Karpas-422 (cell line): ENCODE measurements at regions not wholly inside any gene's neighbourhood (a gene's known extent, or its start where the extent isn't known, plus 50 kb on each side); places are given as distances from the start of the nearest gene placed in this dataset.

Experiments
- DNase-seq: peaks from one replicate; pipeline ENCODE4 v3.0.0-alpha.2; 2015
- H2AFZ ChIP-seq: fragments of 200-600 bp; sonication (generic); 2 replicates; pipeline ENCODE4 v1.6.1; 2014; ENCODE audit warnings: antibody characterized with exemption, low read length, mixed read lengths
- H3K27ac ChIP-seq: fragments of 200-600 bp; sonication (generic); 2 replicates; pipeline ENCODE4 v1.5.1; 2014; ENCODE audit warnings: mild to moderate bottlenecking, low read length, moderate library complexity
- H3K27me3 ChIP-seq: fragments of 200-600 bp; sonication (generic); 2 replicates; pipeline ENCODE4 v1.6.1; 2014; ENCODE audit warnings: low read length, mixed read lengths
- H3K36me3 ChIP-seq: fragments of 200-600 bp; sonication (generic); 2 replicates; pipeline ENCODE4 v1.6.1; 2014; ENCODE audit warnings: low read length, mixed read lengths; ENCODE audit not compliant: insufficient read depth
- H3K4me1 ChIP-seq: fragments of 200-600 bp; sonication (generic); 2 replicates; pipeline ENCODE4 v1.6.1; 2014; ENCODE audit warnings: mild to moderate bottlenecking, low read length, mixed read lengths
- H3K4me2 ChIP-seq: fragments of 200-600 bp; sonication (generic); 2 replicates; pipeline ENCODE4 v1.6.1; 2014; ENCODE audit warnings: low read length, low read depth, mild to moderate bottlenecking; ENCODE audit not compliant: poor library complexity, severe bottlenecking
- H3K4me3 ChIP-seq: fragments of 200-600 bp; sonication (generic); 2 replicates; pipeline ENCODE4 v1.5.1; 2014; ENCODE audit warnings: mild to moderate bottlenecking, antibody characterized with exemption, low read length, mixed read lengths
- H3K79me2 ChIP-seq: fragments of 200-600 bp; sonication (generic); 2 replicates; pipeline ENCODE4 v1.6.1; 2014; ENCODE audit warnings: mild to moderate bottlenecking, low read length, mixed read lengths
- H3K9ac ChIP-seq: fragments of 200-600 bp; sonication (generic); 2 replicates; pipeline ENCODE4 v1.6.0; 2014; ENCODE audit warnings: low read length
- H3K9me2 ChIP-seq: fragments of 200-600 bp; sonication (generic), shearing (Covaris generic); replicated peaks from 2 replicates; pipeline ENCODE4 v1.6.0; 2014; ENCODE audit warnings: mild to moderate bottlenecking, low read length, moderate library complexity; ENCODE audit not compliant: insufficient read depth
- H3K9me3 ChIP-seq: fragments of 300-700, 200-600 bp; sonication (generic); 2 replicates; pipeline ENCODE4 v1.6.1; 2014; ENCODE audit warnings: low read length, mixed read lengths
- H4K20me1 ChIP-seq: fragments of 200-600 bp; sonication (generic); 2 replicates; pipeline ENCODE4 v1.6.1; 2014; ENCODE audit warnings: mild to moderate bottlenecking, antibody characterized with exemption, low read length, low read depth; ENCODE audit not compliant: insufficient read depth

- Histone ChIP-seq H3K4me1 (no peaks in the 10 kb centered on the region), H3K79me2 (no peaks in the 10 kb centered on the region), H4K20me1 (no peaks in the 10 kb centered on the region), H3K27me3 (no peaks in the 10 kb centered on the region), H3K36me3 (no peaks in the 10 kb centered on the region), H3K27ac (no peak overlapping the region), H3K9me2 (no peaks in the 10 kb centered on the region), H3K9me3 (no peaks in the 10 kb centered on the region), H3K9ac (no peak overlapping the region), H3K4me3 (no peak overlapping the region), H3K4me2 (no peak overlapping the region), H2AFZ (no peak overlapping the region)
- DNase-seq: peak; percentile 75
These were observed 57.8 kb upstream of the HSPA9 start for GRCh38 chr5:138632900-138633489.

GRCh38 chr5:138631096-138631928 is 56.1 kb upstream of the HSPA9 start:
- no peaks in the 10 kb centered on the region for H3K36me3 ChIP-seq
- H3K9me2 ChIP-seq: no peaks in the 10 kb centered on the region
- H4K20me1 ChIP-seq: no peaks in the 10 kb centered on the region
- no peaks in the 10 kb centered on the region for H3K79me2 ChIP-seq
- DNase-seq: no peak
- H3K27ac ChIP-seq: no peak overlapping the region
- H3K9ac ChIP-seq: no peak overlapping the region
- no peak overlapping the region for H3K4me2 ChIP-seq
- H3K9me3 ChIP-seq: no peaks in the 10 kb centered on the region
- H2AFZ ChIP-seq: no peak overlapping the region
- no peak overlapping the region for H3K4me3 ChIP-seq
- no peaks in the 10 kb centered on the region for H3K27me3 ChIP-seq
- H3K4me1 ChIP-seq: no peaks in the 10 kb centered on the region

DNA sequence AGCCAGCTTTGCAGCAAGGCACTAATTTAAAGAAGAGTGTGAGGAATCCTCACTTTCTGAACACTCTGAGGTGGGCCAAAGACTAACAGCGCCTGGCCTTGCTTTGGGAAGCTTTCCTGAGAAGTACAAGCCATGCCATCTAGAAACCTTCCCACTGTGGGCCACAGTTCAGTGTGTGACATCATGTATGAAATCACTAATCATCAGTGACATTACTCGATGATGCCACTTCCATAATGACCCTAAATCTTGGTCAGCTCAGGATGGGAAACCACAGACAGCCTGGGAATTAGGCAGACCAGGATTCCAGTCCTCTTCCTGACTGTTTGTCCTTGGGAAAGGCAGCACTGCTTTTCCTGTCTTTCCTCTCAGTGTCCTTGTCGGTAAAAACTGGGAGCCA is 54.2 kb upstream of the HSPA9 start:
- Histone ChIP-seq H3K79me2 (no peaks in the 10 kb centered on the region), H3K9me3 (no peaks in the 10 kb centered on the region), H3K4me1 (no peaks in the 10 kb centered on the region), H3K36me3 (no peaks in the 10 kb centered on the region), H3K9me2 (no peaks in the 10 kb centered on the region), H3K27me3 (no peaks in the 10 kb centered on the region), H3K9ac (no peak overlapping the region), H3K27ac (no peak overlapping the region), H3K4me2 (no peak overlapping the region), H3K4me3 (no peak overlapping the region), H2AFZ (no peak overlapping the region), H4K20me1 (no peaks in the 10 kb centered on the region)
- DNase-seq: no peak

DNA sequence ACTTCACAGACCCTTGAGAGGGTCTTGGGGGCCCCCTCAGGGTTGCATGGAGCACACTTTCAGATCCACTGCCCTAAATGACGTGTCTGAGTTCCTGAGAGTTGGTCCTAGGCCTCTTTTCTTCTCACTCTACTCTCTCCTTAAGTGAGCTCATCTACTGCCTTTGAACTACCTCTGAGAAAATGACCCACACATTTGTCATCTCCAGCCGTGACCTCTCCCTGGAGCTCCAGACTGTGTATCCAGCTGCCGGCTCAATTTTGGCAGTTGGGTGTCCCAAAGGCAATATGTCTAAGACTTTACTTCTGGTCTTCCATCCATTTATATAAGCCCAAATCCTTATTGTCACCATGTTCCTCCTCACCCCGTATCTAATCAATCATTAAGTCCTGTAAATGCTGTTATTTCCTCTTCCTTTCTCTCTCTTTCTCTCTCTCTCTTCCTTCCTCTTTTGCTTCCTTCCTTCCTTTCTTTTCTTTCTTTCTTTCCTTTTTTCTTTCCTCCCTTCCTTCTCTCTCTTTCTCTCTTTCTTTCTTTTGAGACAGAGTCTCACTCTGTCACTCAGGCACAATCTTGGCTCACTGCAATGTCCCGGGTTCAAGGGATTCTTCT is 51.2 kb upstream of the HSPA9 start:
- DNase-seq: no peak
- Histone ChIP-seq H3K4me1 (no peaks in the 10 kb centered on the region), H3K27me3 (no peaks in the 10 kb centered on the region), H4K20me1 (no peaks in the 10 kb centered on the region), H3K9me2 (no peaks in the 10 kb centered on the region), H3K9me3 (no peaks in the 10 kb centered on the region), H3K9ac (no peak overlapping the region), H3K4me3 (no peak overlapping the region), H3K27ac (no peak overlapping the region), H2AFZ (no peak overlapping the region), H3K36me3 (no peaks in the 10 kb centered on the region), H3K4me2 (no peak overlapping the region), H3K79me2 (no peaks in the 10 kb centered on the region)

DNA sequence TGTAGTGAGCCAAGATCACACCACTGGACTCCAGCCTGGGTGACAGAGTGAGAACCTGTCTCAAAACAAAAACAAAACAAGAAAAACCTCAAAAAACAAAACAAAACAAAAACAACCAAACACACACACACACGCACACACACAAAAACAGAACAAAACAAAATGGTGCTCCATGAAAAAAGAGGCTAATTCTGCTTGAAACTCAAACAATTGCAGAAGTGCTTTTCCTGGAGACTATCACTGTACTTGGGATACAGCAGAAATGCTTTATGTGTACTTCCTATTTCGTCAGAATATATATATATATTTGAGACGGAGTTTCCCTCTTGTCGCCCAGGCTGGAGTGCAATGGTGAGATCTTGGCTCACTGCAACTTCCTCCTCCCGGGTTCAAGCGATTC is 49.9 kb upstream of the HSPA9 start:
- Histone ChIP-seq H3K27me3 (no peaks in the 10 kb centered on the region), H3K4me2 (no peak overlapping the region), H2AFZ (no peak overlapping the region), H3K9me2 (no peaks in the 10 kb centered on the region), H3K4me3 (no peak overlapping the region), H3K9ac (no peak overlapping the region), H3K4me1 (no peaks in the 10 kb centered on the region), H3K79me2 (no peaks in the 10 kb centered on the region), H3K36me3 (no peaks in the 10 kb centered on the region), H3K9me3 (no peaks in the 10 kb centered on the region), H3K27ac (no peak overlapping the region), H4K20me1 (no peaks in the 10 kb centered on the region)
- no peak for DNase-seq
